ENCODE measurements at regions not wholly inside any gene's neighbourhood (a gene's known extent, or its start where the extent isn't known, plus 50 kb on each side); places are given as distances from the start of the nearest gene placed in this dataset.

DNA sequence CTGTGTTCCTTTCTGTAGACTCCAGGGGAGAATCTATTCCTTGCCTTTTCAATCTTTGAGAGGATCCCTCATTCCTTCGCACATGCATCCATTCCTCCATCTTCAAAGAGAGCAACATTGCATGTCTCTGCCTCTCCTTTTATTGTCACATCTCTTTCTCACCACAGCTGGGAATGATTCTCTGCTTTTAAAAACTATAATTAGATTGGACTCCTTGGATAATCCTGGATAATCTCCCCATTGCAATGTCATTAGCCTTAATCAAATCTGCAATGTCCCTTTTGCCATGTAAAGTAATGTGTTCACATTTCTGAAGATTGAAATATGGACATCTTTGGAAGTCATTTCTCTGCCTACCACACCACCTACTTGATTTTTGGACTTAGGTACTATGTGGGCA lies 750.1 kb downstream of the COL12A1 start:
- TF ChIP-seq GATA2 (IDR thresholded peaks at IDR 0.05; ENCODE audit: low read depth, low read length) (no peak), GATA3 (IDR thresholded peaks at IDR 0.05; ENCODE audit: low read depth, low read length) (no peak)

Measured in SH-SY5Y (cell line).